ENCODE measurements at regions not wholly inside any gene's neighbourhood (a gene's known extent, or its start where the extent isn't known, plus 50 kb on each side); places are given as distances from the start of the nearest gene placed in this dataset.

GRCh38 chr13:73794755-73795154, 339.4 kb downstream of the KLF12 start:
- DNase-seq: no peak

- DNase-seq: no peak
These were observed 340.8 kb downstream of the KLF12 start for GRCh38 chr13:73793361-73793760.

- no peak for DNase-seq
These were observed 341.4 kb downstream of the KLF12 start for GRCh38 chr13:73792796-73793195.

GRCh38 chr13:73782450-73783449, 351.5 kb downstream of the KLF12 start:
- no peak for DNase-seq

GRCh38 chr13:73781384-73781783, 352.8 kb downstream of the KLF12 start:
- DNase-seq: no peak

GRCh38 chr13:73779881-73780280, 354.3 kb downstream of the KLF12 start:
- no peak for DNase-seq

GRCh38 chr13:73778242-73778864, 355.9 kb downstream of the KLF12 start:
- no peak for DNase-seq

GRCh38 chr13:73777134-73777533, 357.1 kb downstream of the KLF12 start:
- DNase-seq: no peak

GRCh38 chr13:73776151-73776785, 357.9 kb downstream of the KLF12 start:
- DNase-seq: no peak

GRCh38 chr13:73773168-73773549, 361.0 kb downstream of the KLF12 start:
- no peak for DNase-seq

GRCh38 chr13:73772449-73773167, 361.6 kb downstream of the KLF12 start:
- no peak for DNase-seq

- no peak for DNase-seq
These were observed 366.4 kb downstream of the KLF12 start for GRCh38 chr13:73767747-73768315.

- peak; percentile 45 for DNase-seq
These were observed 366.9 kb downstream of the KLF12 start for GRCh38 chr13:73767191-73767741.

GRCh38 chr13:73765651-73766384, 368.4 kb downstream of the KLF12 start:
- DNase-seq: peak; percentile 95

GRCh38 chr13:73759434-73759833, 374.8 kb downstream of the KLF12 start:
- no peak for DNase-seq

GRCh38 chr13:73757481-73758233, 376.5 kb downstream of the KLF12 start:
- DNase-seq: no peak

GRCh38 chr13:73754727-73755292, 379.4 kb downstream of the KLF12 start:
- peak; percentile 80 for DNase-seq

- no peak for DNase-seq
These were observed 380.0 kb downstream of the KLF12 start for GRCh38 chr13:73754241-73754640.

GRCh38 chr13:73751290-73751689, 382.9 kb downstream of the KLF12 start:
- DNase-seq: no peak
